ENCODE measurements at regions not wholly inside any gene's neighbourhood (a gene's known extent, or its start where the extent isn't known, plus 50 kb on each side); places are given as distances from the start of the nearest gene placed in this dataset.

DNA sequence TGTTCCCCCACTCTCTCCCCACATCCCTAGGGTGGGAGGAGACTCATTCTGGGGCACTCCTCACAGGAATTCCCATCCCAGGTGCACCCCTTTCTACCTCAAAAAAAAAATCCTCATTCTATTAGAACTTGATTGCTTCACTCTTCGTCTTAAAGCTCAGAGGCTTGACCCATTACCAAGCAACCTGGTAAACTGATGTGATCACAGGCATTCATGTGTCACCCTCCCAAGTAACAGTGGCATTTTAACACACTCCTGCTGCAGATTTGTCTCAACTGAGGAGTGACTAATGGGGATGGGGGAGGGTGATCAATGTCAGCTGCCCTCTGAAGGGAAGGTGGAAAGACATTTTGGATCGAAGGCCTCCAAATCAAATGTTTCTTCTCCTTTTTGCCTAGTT, 78.1 kb upstream of the PTHLH start:
- DNase-seq (ENCODE audit: insufficient read length, low spot score) (no peak), FAIRE-seq (no peak)
- no peak for TF ChIP-seq POLR2A (IDR thresholded peaks at IDR 0.05; ENCODE audit: low read depth, low read length)

DNA sequence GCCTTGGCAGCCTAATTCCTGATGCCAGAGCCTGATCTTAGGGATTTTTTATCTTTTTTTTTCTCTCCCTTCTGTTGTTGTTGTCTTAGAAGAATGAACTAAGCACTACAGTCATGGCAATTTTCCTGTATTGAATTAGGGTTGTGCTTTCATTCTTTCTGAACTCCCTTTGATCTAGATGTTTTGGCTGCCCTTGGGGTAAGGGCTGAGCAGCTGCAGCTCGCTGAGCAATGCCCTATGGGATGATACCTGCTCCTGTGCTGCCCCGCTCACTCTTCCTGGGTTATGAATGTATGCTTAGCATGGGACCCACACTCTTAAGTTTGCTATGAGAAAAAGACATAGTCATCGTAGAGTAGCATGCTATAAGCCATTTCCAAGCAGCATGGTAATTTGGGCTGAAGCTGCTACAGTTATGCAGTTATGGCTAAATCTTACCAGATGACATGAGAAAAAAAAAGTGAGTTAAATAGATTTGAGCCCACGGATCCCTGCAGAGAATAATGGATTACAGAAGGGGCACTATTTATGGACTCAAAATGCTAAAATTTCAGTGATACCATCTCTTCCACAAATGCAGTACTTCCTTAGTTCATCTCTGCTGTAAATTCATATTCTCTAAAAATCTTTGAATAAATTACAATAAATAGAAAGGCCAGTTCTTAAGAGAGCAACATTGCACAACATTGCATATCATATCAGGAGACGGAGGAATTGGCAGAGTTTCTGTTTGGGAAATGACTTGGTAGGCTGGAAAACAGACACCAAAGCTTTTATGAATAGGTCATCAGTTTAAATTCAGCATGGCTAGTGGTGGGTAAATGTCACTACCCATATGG, 79.2 kb upstream of the PTHLH start:
- FAIRE-seq (no peak), DNase-seq (ENCODE audit: insufficient read length, low spot score) (no peak)
- TF ChIP-seq POLR2A (IDR thresholded peaks at IDR 0.05; ENCODE audit: low read depth, low read length): no peak

DNA sequence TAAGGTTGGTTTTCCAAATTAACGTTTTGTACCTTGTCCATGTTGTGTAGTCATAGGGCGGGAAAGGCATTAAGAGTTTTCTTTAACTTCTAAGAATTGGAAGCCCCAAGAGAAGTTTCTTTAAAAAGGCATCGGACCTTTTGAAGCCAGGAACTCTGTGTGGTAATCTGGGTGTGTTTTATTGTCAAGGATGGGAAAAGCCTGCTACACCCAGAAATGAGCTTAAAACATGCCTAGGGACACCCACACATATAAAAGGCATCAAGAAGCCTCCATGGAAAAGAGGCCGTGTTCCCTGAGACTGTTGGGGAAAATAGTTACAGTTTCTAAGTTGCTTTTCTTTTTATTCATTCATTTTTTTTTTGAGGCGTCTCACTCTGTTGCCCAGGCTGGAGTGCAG, 81.0 kb upstream of the PTHLH start:
- DNase-seq (ENCODE audit: insufficient read length, low spot score): no peak
- no peak for FAIRE-seq
- TF ChIP-seq POLR2A (IDR thresholded peaks at IDR 0.05; ENCODE audit: low read depth, low read length): no peak

DNA sequence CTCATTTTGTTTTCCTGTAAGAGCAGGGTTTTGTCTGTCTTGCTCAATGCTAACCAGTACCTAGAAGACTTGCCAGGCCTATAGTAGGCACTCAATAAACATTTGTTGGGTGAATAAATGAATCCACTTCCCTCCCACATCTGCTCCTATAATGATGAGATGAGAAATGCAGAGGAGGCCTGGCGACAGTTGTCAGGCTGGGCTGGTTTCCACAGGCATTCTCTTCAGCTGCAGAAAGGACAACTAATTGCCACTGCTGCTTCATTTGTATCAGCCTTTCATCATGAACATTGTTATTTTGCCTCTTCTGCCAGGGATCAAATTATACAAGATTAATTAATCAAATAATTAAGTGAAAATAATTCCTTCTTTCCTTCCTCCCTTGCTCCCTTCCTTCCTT, 82.0 kb upstream of the PTHLH start:
- no peak for FAIRE-seq
- no peak for TF ChIP-seq POLR2A (IDR thresholded peaks at IDR 0.05; ENCODE audit: low read depth, low read length)
- DNase-seq (ENCODE audit: insufficient read length, low spot score): no peak

DNA sequence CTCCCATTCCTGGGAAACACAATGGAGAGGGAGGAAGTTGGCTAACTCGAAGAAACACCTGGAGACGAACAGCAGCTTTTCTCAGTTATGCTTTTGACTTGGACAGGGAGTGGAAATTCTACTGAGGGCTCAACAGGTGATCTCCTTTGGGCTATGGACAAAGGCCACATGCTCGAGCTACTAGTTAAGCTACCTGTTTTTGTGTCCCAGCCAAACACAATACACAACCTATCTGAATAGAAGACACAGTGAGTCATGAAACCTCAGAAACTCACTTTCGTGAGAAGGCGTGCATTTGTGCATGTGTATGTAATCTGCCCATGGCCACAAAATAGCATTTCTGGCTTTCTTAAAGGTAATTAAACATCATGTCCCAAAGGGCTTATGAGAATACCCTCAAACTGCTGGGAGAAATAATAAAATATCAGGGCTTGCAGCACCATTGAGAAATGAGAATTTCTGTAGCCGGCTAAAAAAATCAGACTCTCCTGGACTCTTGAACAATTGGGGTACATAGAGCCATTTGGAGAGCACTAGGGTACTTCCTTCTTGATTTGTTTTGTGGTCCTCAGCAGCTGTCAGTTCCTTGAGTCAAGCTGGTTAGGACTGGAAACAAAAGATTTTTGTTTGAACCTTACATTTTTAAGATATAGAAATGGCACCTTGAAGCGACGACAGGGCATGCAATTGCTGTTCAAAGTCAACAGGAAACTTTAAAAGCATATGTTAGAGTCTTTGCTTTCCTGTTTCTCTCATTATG, 85.5 kb upstream of the PTHLH start:
- no peak for TF ChIP-seq POLR2A (IDR thresholded peaks at IDR 0.05; ENCODE audit: low read depth, low read length)
- FAIRE-seq (no peak), DNase-seq (ENCODE audit: insufficient read length, low spot score) (no peak)

DNA sequence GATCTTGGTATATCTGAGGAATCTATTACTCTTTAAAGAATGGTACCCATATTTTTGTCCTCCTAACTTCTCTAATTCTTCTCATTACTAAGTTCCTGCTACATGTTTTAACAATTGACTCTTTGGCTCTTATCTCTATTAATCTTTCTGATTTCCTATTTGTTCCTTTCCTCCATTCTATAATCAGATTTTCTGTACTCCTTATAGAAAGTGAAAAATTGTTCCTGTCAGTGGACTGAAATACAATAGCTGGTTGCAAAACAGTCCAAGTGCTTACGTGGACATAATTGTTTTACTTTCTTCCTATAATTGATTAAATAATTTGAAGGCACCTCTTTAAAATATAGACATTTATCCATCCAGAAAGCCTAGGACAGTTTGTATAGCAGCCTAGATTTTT, 86.7 kb upstream of the PTHLH start:
- FAIRE-seq (no peak), DNase-seq (ENCODE audit: insufficient read length, low spot score) (no peak)
- TF ChIP-seq POLR2A (IDR thresholded peaks at IDR 0.05; ENCODE audit: low read depth, low read length): no peak

DNA sequence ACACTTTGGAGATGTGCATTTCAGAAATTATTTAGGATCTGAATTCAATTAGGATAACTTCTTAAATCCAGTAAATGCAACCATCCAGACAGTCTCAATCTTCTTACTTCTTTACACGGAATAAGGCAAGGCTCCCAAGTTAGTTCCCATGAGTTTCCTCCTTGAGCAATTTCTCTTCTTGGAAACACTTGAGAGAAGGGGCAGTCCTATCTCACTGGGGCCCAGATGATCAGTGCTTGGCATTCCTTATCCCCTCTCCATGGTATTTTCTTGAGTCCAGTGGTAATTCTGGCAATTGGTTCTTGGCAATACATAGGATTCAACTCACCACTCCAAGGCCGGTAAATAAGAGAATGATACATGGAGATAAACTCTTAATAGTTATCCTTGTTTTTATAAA, 87.1 kb upstream of the PTHLH start:
- DNase-seq (ENCODE audit: insufficient read length, low spot score): no peak
- no peak for TF ChIP-seq POLR2A (IDR thresholded peaks at IDR 0.05; ENCODE audit: low read depth, low read length)
- FAIRE-seq: no peak

DNA sequence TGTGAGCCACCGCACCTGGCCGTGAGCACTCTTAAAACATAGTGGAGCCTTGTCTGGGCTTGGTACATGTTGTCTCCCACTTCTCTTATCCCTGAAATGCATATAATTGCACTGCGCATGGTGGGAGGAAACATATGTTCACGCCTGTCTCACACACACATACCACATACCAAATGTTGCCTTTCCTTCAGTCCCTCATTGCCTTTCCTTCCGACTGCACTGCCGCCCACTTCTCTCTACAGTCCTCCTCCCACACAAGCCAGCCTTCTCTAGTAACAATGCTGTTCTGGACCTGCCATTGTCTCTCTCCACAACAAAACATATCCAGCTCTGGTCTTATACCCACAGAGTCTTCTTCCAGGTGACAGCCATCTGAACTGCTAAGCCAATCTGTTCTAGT, 88.3 kb upstream of the PTHLH start:
- no peak for FAIRE-seq
- no peak for DNase-seq (ENCODE audit: insufficient read length, low spot score)
- no peak for TF ChIP-seq POLR2A (IDR thresholded peaks at IDR 0.05; ENCODE audit: low read depth, low read length)

DNA sequence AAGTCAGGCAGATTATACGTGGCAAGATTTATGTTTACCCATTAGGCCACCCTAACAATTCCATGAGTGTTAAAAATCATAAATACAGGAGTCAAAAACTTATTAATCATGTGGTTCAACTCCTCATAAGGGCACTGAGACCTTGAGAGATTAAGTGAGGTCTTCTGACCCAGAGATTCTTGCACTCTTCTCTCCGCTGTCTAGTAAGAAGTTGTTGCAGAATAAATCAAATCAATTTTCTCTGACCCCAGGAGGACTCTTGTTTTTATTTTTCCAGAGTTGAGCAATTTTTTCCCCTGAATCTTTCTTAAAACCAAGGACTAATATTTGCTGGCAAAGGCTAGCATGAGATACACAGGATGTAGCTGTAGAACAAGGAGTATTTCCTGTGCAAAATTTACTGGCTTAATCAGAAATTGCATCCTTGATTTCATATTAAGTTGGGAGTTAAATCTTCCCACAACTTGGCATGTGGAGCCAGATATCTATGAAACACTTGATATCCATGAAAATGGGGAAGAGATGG, 90.9 kb upstream of the PTHLH start:
- no peak for FAIRE-seq
- TF ChIP-seq POLR2A (IDR thresholded peaks at IDR 0.05; ENCODE audit: low read depth, low read length): no peak
- DNase-seq (ENCODE audit: insufficient read length, low spot score): no peak

DNA sequence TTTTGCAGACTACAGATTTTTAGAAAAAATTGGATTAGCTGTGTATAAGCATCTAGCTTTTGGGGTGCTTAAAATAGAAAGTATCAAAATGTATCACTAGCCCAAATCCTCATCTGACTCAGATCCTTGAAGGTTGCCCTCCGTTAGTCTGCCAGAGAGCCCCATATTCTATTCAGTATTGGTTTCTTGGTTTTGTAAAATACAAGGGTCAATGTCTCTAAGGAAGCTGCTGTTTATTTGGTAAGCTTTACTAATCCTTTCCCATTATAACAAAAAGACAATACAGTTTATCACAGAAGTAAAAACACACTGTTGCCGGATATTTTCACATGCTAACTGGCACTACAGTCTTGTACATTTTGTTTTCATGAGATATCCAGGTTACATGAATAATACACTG, 92.8 kb upstream of the PTHLH start:
- no peak for DNase-seq (ENCODE audit: insufficient read length, low spot score)
- FAIRE-seq: no peak
- no peak for TF ChIP-seq POLR2A (IDR thresholded peaks at IDR 0.05; ENCODE audit: low read depth, low read length)

DNA sequence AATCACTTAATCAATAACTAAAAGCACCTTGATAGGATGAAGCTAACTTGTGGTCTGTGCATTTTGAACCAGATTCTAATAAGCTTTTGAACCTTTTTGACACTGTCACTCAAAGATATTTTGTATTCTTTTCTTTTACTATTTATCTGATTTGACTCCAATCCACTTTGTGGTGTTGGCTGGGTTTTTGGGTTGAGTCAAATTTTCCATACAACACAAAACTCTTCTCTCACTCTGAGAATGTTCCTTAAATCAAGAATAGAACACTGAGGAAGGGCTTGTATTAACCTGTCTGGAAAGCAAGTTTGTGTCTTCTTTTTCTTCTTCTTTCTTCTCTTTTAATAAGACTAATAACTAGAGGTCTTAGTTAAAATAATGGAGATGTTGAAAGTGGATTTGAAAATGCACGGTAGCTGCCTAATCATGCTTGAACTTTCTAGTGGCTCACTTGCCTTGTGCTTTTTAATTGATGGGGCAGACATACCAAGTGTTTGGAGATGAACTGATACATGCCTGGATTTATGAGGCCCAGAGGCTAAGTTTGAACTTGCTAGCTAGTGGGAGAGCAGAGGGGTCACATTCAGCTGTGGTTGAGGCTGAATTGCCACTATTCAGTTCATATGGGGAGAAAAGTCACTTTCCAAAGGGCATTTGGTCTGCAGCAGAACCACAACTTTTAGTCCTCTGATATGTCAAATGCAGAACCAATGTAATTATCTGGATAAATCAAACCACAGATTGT, 93.5 kb upstream of the PTHLH start:
- FAIRE-seq (no peak), DNase-seq (ENCODE audit: insufficient read length, low spot score) (no peak)
- TF ChIP-seq POLR2A (IDR thresholded peaks at IDR 0.05; ENCODE audit: low read depth, low read length): no peak

DNA sequence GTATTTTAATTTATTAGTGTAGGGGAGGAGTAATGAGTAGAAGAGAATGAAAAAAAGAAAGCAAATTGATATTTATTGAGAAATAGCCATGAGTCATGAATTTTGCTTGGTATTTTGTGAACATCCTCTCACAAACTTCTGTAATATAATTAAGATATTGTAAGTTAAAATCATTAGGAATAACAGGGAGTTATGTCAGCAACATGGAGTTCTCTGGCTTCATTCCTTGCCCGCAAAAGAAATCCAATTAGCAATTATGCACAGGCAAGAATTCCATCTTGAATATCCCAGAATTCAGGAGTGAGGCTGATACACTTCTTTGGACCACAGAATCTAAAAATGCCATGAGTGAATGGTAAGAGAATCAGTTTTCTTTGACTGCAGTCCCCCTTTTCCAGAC, 94.3 kb upstream of the PTHLH start:
- FAIRE-seq (no peak), DNase-seq (ENCODE audit: insufficient read length, low spot score) (no peak)
- TF ChIP-seq POLR2A (IDR thresholded peaks at IDR 0.05; ENCODE audit: low read depth, low read length): no peak

DNA sequence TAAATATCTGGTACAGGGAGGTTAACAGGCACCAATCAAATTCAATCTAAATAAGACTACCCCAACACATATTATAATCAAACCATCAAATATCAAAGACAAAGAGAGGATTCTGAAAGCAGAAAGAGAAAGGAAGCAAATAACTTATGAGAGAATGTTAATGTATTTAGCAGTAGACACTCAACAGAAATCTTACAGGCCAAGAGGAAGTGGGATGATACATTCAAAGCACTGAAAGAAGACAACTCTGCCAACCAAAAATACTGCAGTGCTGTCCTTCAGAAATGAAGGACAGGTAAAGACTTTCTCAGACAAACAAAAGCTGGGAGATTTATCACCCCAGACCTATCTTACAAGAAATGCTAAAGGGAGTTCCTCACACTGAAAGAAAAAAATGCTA, 95.9 kb upstream of the PTHLH start:
- FAIRE-seq (no peak), DNase-seq (ENCODE audit: insufficient read length, low spot score) (no peak)

DNA sequence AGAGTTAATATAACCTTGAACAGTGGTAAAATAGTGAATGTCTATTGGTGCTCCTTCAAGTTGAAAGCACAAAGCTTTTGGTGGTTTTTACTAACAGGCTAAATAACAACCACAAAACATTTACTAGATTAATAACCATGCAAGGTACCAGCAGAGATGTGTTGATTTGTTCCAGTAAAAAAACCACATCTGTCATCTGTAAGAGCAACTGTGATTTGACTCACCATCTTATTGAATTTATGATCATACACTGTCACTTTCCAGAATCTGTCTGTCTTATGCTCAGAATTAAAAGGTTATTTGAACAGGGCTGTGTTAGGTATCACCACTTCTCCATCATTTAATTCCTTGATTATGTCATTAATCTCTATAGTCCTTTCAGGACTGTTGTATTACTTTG, 107.0 kb upstream of the PTHLH start:
- TF ChIP-seq POLR2A (IDR thresholded peaks at IDR 0.05; ENCODE audit: low read depth, low read length): no peak
- no peak for FAIRE-seq
- no peak for DNase-seq (ENCODE audit: insufficient read length, low spot score)

More for the DNA sequence above, 95.9 kb upstream of the PTHLH start:
- no peak for TF ChIP-seq POLR2A (IDR thresholded peaks at IDR 0.05; ENCODE audit: low read depth, low read length)

Data from H54 (cell line).